H9 (cell line): ENCODE measurements at regions not wholly inside any gene's neighbourhood (a gene's known extent, or its start where the extent isn't known, plus 50 kb on each side); places are given as distances from the start of the nearest gene placed in this dataset.

ENCODE experiments used
- DNase-seq: peaks from one replicate; pipeline ENCODE4 v3.0.0-alpha.2; 2017
- H2AFZ ChIP-seq: one replicate; pipeline ENCODE4 v1.6.1; 2013; ENCODE audit warnings: mild to moderate bottlenecking, low read length, control low read depth, moderate library complexity
- H2AK5ac ChIP-seq: 2 replicates; pipeline ENCODE4 v1.6.1; 2013; ENCODE audit warnings: low read length, control low read depth, mixed read lengths; ENCODE audit not compliant: insufficient read length
- H2BK120ac ChIP-seq: one replicate; pipeline ENCODE4 v1.6.1; 2013; ENCODE audit warnings: low read depth, mild to moderate bottlenecking, low read length, control low read depth, inconsistent platforms; ENCODE audit not compliant: poor library complexity, severe bottlenecking
- H2BK12ac ChIP-seq: 2 replicates; pipeline ENCODE4 v1.6.1; 2013; ENCODE audit warnings: low read length, control low read depth, mixed read lengths, low read depth; ENCODE audit not compliant: insufficient read length
- H2BK15ac ChIP-seq: 2 replicates; pipeline ENCODE4 v1.6.1; 2013; ENCODE audit warnings: low read depth, low read length, control low read depth
- H2BK20ac ChIP-seq: one replicate; pipeline ENCODE4 v1.6.1; 2013; ENCODE audit warnings: low read depth, mild to moderate bottlenecking, low read length, control low read depth, inconsistent platforms; ENCODE audit not compliant: poor library complexity, severe bottlenecking
- H2BK5ac ChIP-seq: 2 replicates; pipeline ENCODE4 v1.6.1; 2013; ENCODE audit warnings: low read length, control low read depth, mixed read lengths; ENCODE audit not compliant: insufficient read length
- H3K14ac ChIP-seq: 2 replicates; pipeline ENCODE4 v1.6.1; 2013; ENCODE audit warnings: low read length, control low read depth; ENCODE audit not compliant: insufficient read depth
- H3K18ac ChIP-seq: 2 replicates; pipeline ENCODE4 v1.6.1; 2013; ENCODE audit warnings: low read depth, mild to moderate bottlenecking, mixed read lengths, low read length, control low read depth; ENCODE audit not compliant: insufficient read length
- H3K23ac ChIP-seq: 2 replicates; pipeline ENCODE4 v1.6.1; 2013; ENCODE audit warnings: low read length, control low read depth, mixed read lengths, low read depth; ENCODE audit not compliant: insufficient read length
- H3K23me2 ChIP-seq: 2 replicates; pipeline ENCODE4 v1.6.1; 2013; ENCODE audit warnings: low read depth, mild to moderate bottlenecking, mixed read lengths, low read length, control low read depth; ENCODE audit not compliant: insufficient read length, poor library complexity, severe bottlenecking
- H3K27ac ChIP-seq: 2 replicates; pipeline ENCODE4 v1.5.1; 2013; ENCODE audit warnings: low read length, control low read depth, mixed read lengths, low read depth; ENCODE audit not compliant: insufficient read length
- H3K27me3 ChIP-seq: 2 replicates; pipeline ENCODE4 v1.6.1; 2013; ENCODE audit warnings: low read length, control low read depth, inconsistent platforms; ENCODE audit not compliant: insufficient read depth
- H3K4ac ChIP-seq: 2 replicates; pipeline ENCODE4 v1.6.1; 2013; ENCODE audit warnings: low read depth, mild to moderate bottlenecking, control low read depth, inconsistent platforms, low read length, moderate library complexity
- H3K4me1 ChIP-seq: 2 replicates; pipeline ENCODE4 v1.6.1; 2013; ENCODE audit warnings: low read length, control low read depth, inconsistent platforms; ENCODE audit not compliant: insufficient read depth
- H3K4me2 ChIP-seq: 2 replicates; pipeline ENCODE4 v1.6.1; 2013; ENCODE audit warnings: low read length, control low read depth, mixed read lengths; ENCODE audit not compliant: insufficient read length, insufficient read depth
- H3K56ac ChIP-seq: 2 replicates; pipeline ENCODE4 v1.6.1; 2013; ENCODE audit warnings: low read depth, mild to moderate bottlenecking, mixed read lengths, low read length, control low read depth; ENCODE audit not compliant: insufficient read length
- H3K79me1 ChIP-seq: 2 replicates; pipeline ENCODE4 v1.6.1; 2013; ENCODE audit warnings: low read depth, mild to moderate bottlenecking, moderate library complexity, low read length, control low read depth, inconsistent platforms; ENCODE audit not compliant: insufficient read depth, poor library complexity, severe bottlenecking
- H3K79me2 ChIP-seq: 2 replicates; pipeline ENCODE4 v1.6.1; 2013; ENCODE audit warnings: low read length, control low read depth, inconsistent platforms; ENCODE audit not compliant: insufficient read depth
- H3K9ac ChIP-seq: 2 replicates; pipeline ENCODE4 v1.6.1; 2013; ENCODE audit warnings: low read length, control low read depth, mixed read lengths; ENCODE audit not compliant: insufficient read length; ENCODE audit errors: extremely low read depth
- H3K9me3 ChIP-seq: one replicate; pipeline ENCODE4 v1.6.1; 2013; ENCODE audit warnings: low read depth, low read length, inconsistent platforms; ENCODE audit not compliant: control insufficient read depth
- H3T11ph ChIP-seq: one replicate; pipeline ENCODE4 v1.6.1; 2013; ENCODE audit warnings: mild to moderate bottlenecking, low read length, control low read depth, inconsistent platforms
- H4K20me1 ChIP-seq: one replicate; pipeline ENCODE4 v1.6.1; 2013; ENCODE audit not compliant: control insufficient read depth, insufficient read length, insufficient read depth
- H4K5ac ChIP-seq: 2 replicates; pipeline ENCODE4 v1.6.1; 2013; ENCODE audit warnings: low read depth, mild to moderate bottlenecking, mixed read lengths, low read length, control low read depth; ENCODE audit not compliant: insufficient read length
- H4K8ac ChIP-seq: replicated peaks from 2 replicates; pipeline ENCODE4 v1.6.1; 2013; ENCODE audit warnings: low read length, control low read depth, mixed read lengths, low read depth; ENCODE audit not compliant: insufficient read length
- H4K91ac ChIP-seq: 2 replicates; pipeline ENCODE4 v1.6.1; 2013; ENCODE audit warnings: low read depth, mild to moderate bottlenecking, moderate library complexity, mixed read lengths, low read length, control low read depth; ENCODE audit not compliant: insufficient read length
- H3K27ac Mint-ChIP-seq, 3 experiments: 2 replicates in 2 of 3; 3 replicates in 1 of 3; pipeline ENCODE4 v1.8.0; 2020 to 2021; ENCODE audit warnings: mixed read lengths in 3 of 3, mild to moderate bottlenecking in 1 of 3, moderate library complexity in 1 of 3
- H3K27me3 Mint-ChIP-seq: 2 replicates; pipeline ENCODE4 v1.8.0; 2021; ENCODE audit warnings: low read depth, mild to moderate bottlenecking, moderate library complexity, mixed read lengths
- H3K36me3 Mint-ChIP-seq, 3 experiments: 2 replicates in 2 of 3; 3 replicates in 1 of 3; pipeline ENCODE4 v1.8.0; 2020 to 2021; ENCODE audit warnings: low read depth in 3 of 3, mixed read lengths in 3 of 3; ENCODE audit not compliant: insufficient read depth in 1 of 3
- H3K4me1 Mint-ChIP-seq, 2 experiments: 2 replicates each; pipeline ENCODE4 v1.8.0; 2020; ENCODE audit warnings: mixed read lengths in 2 of 2
- H3K4me3 Mint-ChIP-seq, 2 experiments: 2 replicates in 1 of 2; 3 replicates in 1 of 2; pipeline ENCODE4 v1.8.0; 2020 to 2021; ENCODE audit warnings: mild to moderate bottlenecking in 2 of 2, mixed read lengths in 2 of 2, moderate library complexity in 1 of 2
- H3K9me3 Mint-ChIP-seq, 2 experiments: 2 replicates in 1 of 2; 3 replicates in 1 of 2; pipeline ENCODE4 v1.8.0; 2020; ENCODE audit warnings: mild to moderate bottlenecking in 2 of 2, mixed read lengths in 2 of 2, moderate library complexity in 1 of 2
- CTCF ChIP-seq: fragments of 200-600 bp; sonication (generic); conservative IDR thresholded peaks from 3 replicates; pipeline ENCODE4 v1.8.0; 2021; ENCODE audit warnings: antibody characterized with exemption, mild to moderate bottlenecking
- WGBS: extraction: QIAGEN DNeasy Blood & Tissue Kit; methylation state at CpG from one replicate; pipeline ENCODE4 v1.1.7; 2013; ENCODE audit warnings: missing lambda C conversion rate, low lambda C conversion rate, mixed read lengths; ENCODE audit not compliant: insufficient read length; ENCODE audit errors: extremely low coverage; 5-methylcytosine and 5-hydroxymethylcytosine counted together

GRCh38 chr9:600006-600405, 241.5 kb upstream of the DMRT1 start:
- Histone ChIP-seq H3K23ac (no peak overlapping the region), H2BK20ac (no peak overlapping the region), H4K5ac (no peak overlapping the region), H3K27me3 (no peaks in the 10 kb centered on the region), H2AFZ (no peak overlapping the region), H3K4me2 (no peak overlapping the region), H3K79me1 (no peaks in the 10 kb centered on the region), H3K4me1 (no peaks in the 10 kb centered on the region), H4K20me1 (no peaks in the 10 kb centered on the region), H3K9ac (no peak overlapping the region), H3K9me3 (no peaks in the 10 kb centered on the region), H3K27ac (no peak overlapping the region), H3K56ac (no peak overlapping the region), H3K18ac (no peak overlapping the region), H4K91ac (no peak overlapping the region), H2BK12ac (no peak overlapping the region), H2BK5ac (no peak overlapping the region), H3K14ac (no peak overlapping the region), H3T11ph (no peak overlapping the region), H3K4ac (no peak overlapping the region), H4K8ac (no peak overlapping the region), H3K23me2 (no peaks in the 10 kb centered on the region), H3K79me2 (no peaks in the 10 kb centered on the region), H2BK120ac (no peak overlapping the region), H2AK5ac (no peak overlapping the region), H2BK15ac (no peak overlapping the region)
- H3K36me3 Mint-ChIP-seq: peaks cover 0 to 4% (median 0%) of the 10 kb centered on the region in 3 experiments; a peak in 1 of 7 replicates
- H3K9me3 Mint-ChIP-seq: no peaks in the 10 kb centered on the region; a peak in 1 of 5 replicates
- 100% methylated on average over 1 of the region's 3 CpGs for WGBS
- no peak for DNase-seq
- no peaks in the 10 kb centered on the region for H3K27me3 Mint-ChIP-seq
- no peak for TF ChIP-seq CTCF
- no peak overlapping the region for H3K27ac Mint-ChIP-seq
- no peak overlapping the region for H3K4me3 Mint-ChIP-seq
- H3K4me1 Mint-ChIP-seq: no peaks in the 10 kb centered on the region
